Smooth muscle cell (in vitro differentiated cells): ENCODE measurements at regions not wholly inside any gene's neighbourhood (a gene's known extent, or its start where the extent isn't known, plus 50 kb on each side); places are given as distances from the start of the nearest gene placed in this dataset.

ENCODE experiments used
- DNase-seq: peaks from one replicate; lab custom pipeline; 2025; ENCODE audit not compliant: unreplicated experiment; lab: John Stamatoyannopoulos, UW
- H2AFZ ChIP-seq: fragments of 200-600 bp; sonication (generic); 2 replicates; pipeline ENCODE4 v1.6.0; 2016; ENCODE audit warnings: antibody characterized with exemption, low read depth, mild to moderate bottlenecking
- H3F3A ChIP-seq: fragments of 200-600 bp; sonication (generic); 2 replicates; pipeline ENCODE4 v1.6.0; 2017; ENCODE audit warnings: antibody characterized with exemption, low read depth
- H3K27ac ChIP-seq: fragments of 200-600 bp; sonication (generic); 2 replicates; pipeline ENCODE4 v1.5.1; 2016; ENCODE audit warnings: low read depth, mild to moderate bottlenecking
- H3K27me3 ChIP-seq: fragments of 200-600 bp; sonication (generic); 2 replicates; pipeline ENCODE4 v1.6.1; 2016; ENCODE audit warnings: low read depth, mild to moderate bottlenecking
- H3K36me3 ChIP-seq: fragments of 200-600 bp; sonication (generic); 2 replicates; pipeline ENCODE4 v1.5.1; 2016; ENCODE audit warnings: low read depth
- H3K4me1 ChIP-seq: fragments of 200-600 bp; sonication (generic); 2 replicates; pipeline ENCODE4 v1.5.1; 2016; ENCODE audit warnings: low read depth
- H3K4me2 ChIP-seq: fragments of 200-600 bp; sonication (generic); 2 replicates; pipeline ENCODE4 v1.6.0; 2016; ENCODE audit warnings: mild to moderate bottlenecking
- H3K4me3 ChIP-seq: fragments of 200-600 bp; sonication (generic); 2 replicates; pipeline ENCODE4 v1.5.1; 2016; ENCODE audit warnings: mild to moderate bottlenecking
- H3K79me2 ChIP-seq: fragments of 200-600 bp; sonication (generic); 2 replicates; pipeline ENCODE4 v1.6.0; 2016; ENCODE audit warnings: low read depth, mild to moderate bottlenecking
- H3K9ac ChIP-seq: fragments of 200-600 bp; sonication (generic); 2 replicates; pipeline ENCODE4 v1.6.0; 2016; ENCODE audit warnings: low read depth
- H3K9me3 ChIP-seq: fragments of 200-600 bp; sonication (generic); replicated peaks from 2 replicates; pipeline ENCODE4 v1.5.1; 2016; ENCODE audit warnings: low read depth
- H4K20me1 ChIP-seq: fragments of 200-600 bp; sonication (generic); 2 replicates; pipeline ENCODE4 v1.6.0; 2016; ENCODE audit warnings: low read depth
- WGBS: methylation state at CpG from one replicate; pipeline ENCODE4 v1.1.7; 2016; ENCODE audit warnings: low lambda C conversion rate; 5-methylcytosine and 5-hydroxymethylcytosine counted together
- TF ChIP-seq, protein P1 (sequence below): fragments of 200-600 bp; sonication (generic); IDR thresholded peaks from 2 replicates; pipeline ENCODE4 v1.5.1; 2017; ENCODE audit warnings: borderline replicate concordance, mild to moderate bottlenecking, antibody characterized with exemption; ENCODE audit not compliant: insufficient read depth, poor library complexity, severe bottlenecking

DNA sequence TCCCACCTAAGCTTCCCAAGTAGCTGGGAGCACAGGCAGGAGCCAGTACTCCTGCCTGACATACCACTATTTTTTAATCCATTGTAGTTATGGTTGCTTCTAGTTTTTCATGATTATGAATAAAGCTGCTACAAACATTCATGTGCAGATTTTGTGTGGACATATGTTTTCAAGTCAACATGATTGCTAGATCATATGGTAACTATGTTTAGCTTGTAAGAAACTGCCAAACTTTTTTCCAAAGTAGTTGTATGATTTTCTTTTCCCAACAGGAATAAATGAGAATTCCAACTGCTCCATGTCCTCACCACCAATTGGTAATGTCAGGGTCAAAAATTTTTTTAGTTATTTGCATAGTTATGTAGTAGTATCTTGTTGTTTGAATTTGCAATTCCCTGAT, 136.8 kb upstream of the THRB start:
- no peaks in the 10 kb centered on the region for H3F3A ChIP-seq
- no peaks in the 10 kb centered on the region for H3K79me2 ChIP-seq
- H3K36me3 ChIP-seq, result no peaks in the 10 kb centered on the region
- no peaks in the 10 kb centered on the region for H3K27me3 ChIP-seq
- H4K20me1 ChIP-seq, result no peaks in the 10 kb centered on the region
- no peak overlapping the region for H3K9ac ChIP-seq
- H2AFZ ChIP-seq, result no peak overlapping the region
- H3K9me3 ChIP-seq, result no peaks in the 10 kb centered on the region
- H3K4me1 ChIP-seq, result no peaks in the 10 kb centered on the region
- DNase-seq, result no peak
- TF ChIP-seq, protein P1, sequence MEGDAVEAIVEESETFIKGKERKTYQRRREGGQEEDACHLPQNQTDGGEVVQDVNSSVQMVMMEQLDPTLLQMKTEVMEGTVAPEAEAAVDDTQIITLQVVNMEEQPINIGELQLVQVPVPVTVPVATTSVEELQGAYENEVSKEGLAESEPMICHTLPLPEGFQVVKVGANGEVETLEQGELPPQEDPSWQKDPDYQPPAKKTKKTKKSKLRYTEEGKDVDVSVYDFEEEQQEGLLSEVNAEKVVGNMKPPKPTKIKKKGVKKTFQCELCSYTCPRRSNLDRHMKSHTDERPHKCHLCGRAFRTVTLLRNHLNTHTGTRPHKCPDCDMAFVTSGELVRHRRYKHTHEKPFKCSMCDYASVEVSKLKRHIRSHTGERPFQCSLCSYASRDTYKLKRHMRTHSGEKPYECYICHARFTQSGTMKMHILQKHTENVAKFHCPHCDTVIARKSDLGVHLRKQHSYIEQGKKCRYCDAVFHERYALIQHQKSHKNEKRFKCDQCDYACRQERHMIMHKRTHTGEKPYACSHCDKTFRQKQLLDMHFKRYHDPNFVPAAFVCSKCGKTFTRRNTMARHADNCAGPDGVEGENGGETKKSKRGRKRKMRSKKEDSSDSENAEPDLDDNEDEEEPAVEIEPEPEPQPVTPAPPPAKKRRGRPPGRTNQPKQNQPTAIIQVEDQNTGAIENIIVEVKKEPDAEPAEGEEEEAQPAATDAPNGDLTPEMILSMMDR, result no peak
- H3K4me2 ChIP-seq, result no peak overlapping the region
- no peak overlapping the region for H3K4me3 ChIP-seq
- H3K27ac ChIP-seq, result no peak overlapping the region

DNA sequence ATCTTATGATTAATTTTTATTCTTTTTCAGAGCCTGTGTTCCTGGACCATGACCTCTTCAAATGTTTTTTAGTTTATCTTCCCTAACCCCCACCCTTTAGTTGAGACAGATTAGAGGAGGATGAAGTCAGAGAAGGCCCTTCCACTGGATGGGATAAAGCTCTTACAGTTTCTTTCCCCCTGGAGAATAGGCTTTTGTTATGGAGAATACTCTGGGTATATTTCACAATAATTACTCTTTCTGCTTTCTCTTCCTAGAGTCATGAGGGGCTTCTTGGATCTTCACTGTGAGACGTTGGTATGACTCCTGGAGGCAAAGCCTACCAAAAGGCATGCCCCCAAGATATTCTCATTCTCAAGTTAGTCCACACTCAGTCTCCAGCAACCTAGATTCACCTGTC, 144.4 kb upstream of the THRB start:
- 88% methylated on average over 1 of the region's 1 CpG for WGBS
- H3K9me3 ChIP-seq, result no peaks in the 10 kb centered on the region
- H3K27me3 ChIP-seq, result no peaks in the 10 kb centered on the region
- no peaks in the 10 kb centered on the region for H3K79me2 ChIP-seq
- TF ChIP-seq, protein P1, result no peak
- no peaks in the 10 kb centered on the region for H3K4me1 ChIP-seq
- DNase-seq, result no peak
- H3F3A ChIP-seq, result no peaks in the 10 kb centered on the region
- H2AFZ ChIP-seq, result no peak overlapping the region
- H4K20me1 ChIP-seq, result no peaks in the 10 kb centered on the region
- no peak overlapping the region for H3K9ac ChIP-seq
- H3K36me3 ChIP-seq, result no peaks in the 10 kb centered on the region
- H3K27ac ChIP-seq, result no peak overlapping the region
- H3K4me3 ChIP-seq, result no peak overlapping the region
- no peak overlapping the region for H3K4me2 ChIP-seq

DNA sequence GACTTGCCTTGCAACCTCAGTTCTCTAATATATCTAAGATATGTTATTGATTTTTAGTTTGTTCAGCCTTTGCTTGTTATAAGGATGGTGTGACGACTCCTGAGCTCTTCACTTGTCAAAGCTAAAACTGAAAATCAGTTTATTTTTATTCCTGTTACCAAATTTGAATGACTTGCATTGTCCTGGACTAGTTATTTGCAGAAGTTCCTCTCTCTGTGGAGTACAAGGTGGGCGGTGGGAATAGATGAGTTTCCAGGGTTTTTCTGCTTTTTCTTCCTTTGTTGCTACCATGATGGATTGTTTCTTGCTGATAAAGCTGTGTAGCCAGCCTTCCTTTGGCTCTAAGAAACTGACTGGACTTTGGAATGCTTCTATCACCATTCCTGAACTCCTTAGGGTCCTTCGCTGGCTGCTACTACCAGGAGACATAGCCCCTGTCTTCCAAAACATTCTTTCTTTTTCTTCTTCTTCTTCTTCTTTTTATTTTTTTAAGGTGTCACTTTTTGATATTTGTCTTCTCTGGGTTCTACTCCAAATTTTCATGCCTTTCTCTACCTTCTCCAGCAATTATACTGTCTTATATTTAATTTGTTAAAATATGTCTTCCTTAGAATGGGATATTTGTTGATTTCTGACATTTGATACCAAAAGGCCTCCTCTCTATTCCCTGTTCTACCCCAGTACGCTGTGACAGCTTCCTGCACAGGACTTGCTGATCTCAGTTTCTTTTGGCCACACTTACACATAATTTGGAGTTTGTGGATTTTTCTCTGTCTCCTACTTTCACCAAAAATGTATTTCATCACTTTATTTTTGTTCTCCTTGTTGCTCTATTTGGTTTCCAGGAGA, 145.1 kb upstream of the THRB start:
- H3K4me2 ChIP-seq, result no peak overlapping the region
- TF ChIP-seq, protein P1, result no peak
- 97% methylated on average over 4 of the region's 4 CpGs for WGBS
- no peak for DNase-seq
- H3K36me3 ChIP-seq, result no peaks in the 10 kb centered on the region
- no peaks in the 10 kb centered on the region for H3K27me3 ChIP-seq
- H3K4me3 ChIP-seq, result no peak overlapping the region
- H3K27ac ChIP-seq, result no peak overlapping the region
- H3K79me2 ChIP-seq, result no peaks in the 10 kb centered on the region
- no peaks in the 10 kb centered on the region for H3K9me3 ChIP-seq
- H2AFZ ChIP-seq, result no peak overlapping the region
- no peaks in the 10 kb centered on the region for H3F3A ChIP-seq
- no peak overlapping the region for H3K9ac ChIP-seq
- H4K20me1 ChIP-seq, result no peaks in the 10 kb centered on the region
- H3K4me1 ChIP-seq, result no peaks in the 10 kb centered on the region

DNA sequence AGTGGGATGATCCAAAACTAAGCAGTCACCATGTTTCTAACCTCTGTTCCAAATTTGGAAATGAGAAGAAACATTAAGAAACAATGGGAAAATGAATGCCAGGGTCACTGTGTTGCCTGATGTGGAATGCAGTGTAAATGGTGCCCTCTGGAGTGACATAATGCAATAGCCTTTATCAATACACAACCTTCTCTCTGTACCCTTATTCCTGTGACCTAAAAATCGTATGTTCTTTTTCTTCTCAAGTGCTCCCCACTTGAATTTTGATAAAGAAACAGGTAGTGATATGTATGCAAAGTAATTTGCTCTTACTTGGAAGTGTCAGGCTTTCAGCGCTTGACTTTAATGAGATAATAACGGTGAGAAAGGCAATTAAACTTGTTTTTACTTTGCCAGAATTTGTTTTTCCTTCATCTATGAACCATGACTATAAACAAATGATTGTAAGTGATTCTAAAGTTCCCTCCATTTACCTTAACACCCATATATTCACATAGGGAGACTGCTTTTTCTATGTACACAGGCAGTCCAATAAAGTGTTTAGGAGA, 145.8 kb upstream of the THRB start:
- Histone ChIP-seq H3K27me3 (no peaks in the 10 kb centered on the region), H3K4me2 (no peak overlapping the region), H2AFZ (no peak overlapping the region), H3K4me3 (no peak overlapping the region), H3K27ac (no peak overlapping the region), H3K36me3 (no peaks in the 10 kb centered on the region), H3F3A (no peaks in the 10 kb centered on the region), H3K79me2 (no peaks in the 10 kb centered on the region), H3K4me1 (no peaks in the 10 kb centered on the region), H4K20me1 (no peaks in the 10 kb centered on the region), H3K9ac (no peak overlapping the region), H3K9me3 (no peaks in the 10 kb centered on the region)
- DNase-seq, result no peak
- TF ChIP-seq, protein P1, result peak; percentile 39
- WGBS, result 80% methylated on average over 3 of the region's 3 CpGs
